ENCODE measurements at regions not wholly inside any gene's neighbourhood (a gene's known extent, or its start where the extent isn't known, plus 50 kb on each side); places are given as distances from the start of the nearest gene placed in this dataset.

GRCh38 chr6:126175251-126175650, 164.7 kb upstream of the CENPW start:
- no peak for TF ChIP-seq CTCF (conservative IDR thresholded peaks at IDR 0.05)
- Histone ChIP-seq H3K27ac (ENCODE audit: low read depth, low read length) (no peak overlapping the region), H3K9ac (ENCODE audit: extremely low read depth, low read length, poor library complexity, severe bottlenecking) (no peak overlapping the region), H3K4me1 (ENCODE audit: control insufficient read depth, insufficient read depth, low read length) (no peaks in the 10 kb centered on the region), H3K36me3 (ENCODE audit: control insufficient read depth, insufficient read depth, low read length) (no peaks in the 10 kb centered on the region), H3K9me3 (ENCODE audit: control insufficient read depth, low read length) (no peaks in the 10 kb centered on the region), H3K4me3 (ENCODE audit: low read length) (no peak overlapping the region), H3K27me3 (ENCODE audit: control insufficient read depth, insufficient read depth, low read length, poor library complexity, severe bottlenecking) (no peaks in the 10 kb centered on the region)
- H3K27ac Mint-ChIP-seq = no peak overlapping the region
- 85 to 100% methylated on average over 1 of the region's 1 CpG for WGBS, 2 experiments (ENCODE audit: insufficient coverage in 1 of 2, insufficient read length in 1 of 2)
- H3K4me3 Mint-ChIP-seq = no peak overlapping the region
- no peaks in the 10 kb centered on the region for H3K9me3 Mint-ChIP-seq
- no peaks in the 10 kb centered on the region for H3K4me1 Mint-ChIP-seq
- DNase-seq = no peak
- no peaks in the 10 kb centered on the region for H3K27me3 Mint-ChIP-seq (ENCODE audit: insufficient read depth)
- no peaks in the 10 kb centered on the region for H3K36me3 Mint-ChIP-seq (ENCODE audit: low read depth)

- no peaks in the 10 kb centered on the region for H3K36me3 Mint-ChIP-seq (ENCODE audit: low read depth)
- H3K27me3 Mint-ChIP-seq (ENCODE audit: insufficient read depth) = no peaks in the 10 kb centered on the region
- no peak overlapping the region for H3K4me3 Mint-ChIP-seq
- peak; percentile 67 for TF ChIP-seq CTCF (conservative IDR thresholded peaks at IDR 0.05)
- Histone ChIP-seq H3K27me3 (ENCODE audit: control insufficient read depth, insufficient read depth, low read length, poor library complexity, severe bottlenecking) (no peaks in the 10 kb centered on the region), H3K27ac (ENCODE audit: low read depth, low read length) (no peak overlapping the region), H3K4me3 (ENCODE audit: low read length) (no peak overlapping the region), H3K9ac (ENCODE audit: extremely low read depth, low read length, poor library complexity, severe bottlenecking) (no peak overlapping the region), H3K9me3 (ENCODE audit: control insufficient read depth, low read length) (no peaks in the 10 kb centered on the region), H3K36me3 (ENCODE audit: control insufficient read depth, insufficient read depth, low read length) (no peaks in the 10 kb centered on the region), H3K4me1 (ENCODE audit: control insufficient read depth, insufficient read depth, low read length) (no peaks in the 10 kb centered on the region)
- H3K9me3 Mint-ChIP-seq = no peaks in the 10 kb centered on the region
- no peak for DNase-seq
- no peak overlapping the region for H3K27ac Mint-ChIP-seq
- peaks cover 4% of the 10 kb centered on the region for H3K4me1 Mint-ChIP-seq
Observed at GRCh38 chr6:126176282-126176681, 163.6 kb upstream of the CENPW start.

- H3K9ac ChIP-seq (ENCODE audit: extremely low read depth, low read length, poor library complexity, severe bottlenecking) = no peak overlapping the region
- no peak overlapping the region for H3K4me3 ChIP-seq (ENCODE audit: low read length)
- H3K9me3 Mint-ChIP-seq = no peaks in the 10 kb centered on the region
- no peak overlapping the region for H3K27ac ChIP-seq (ENCODE audit: low read depth, low read length)
- WGBS, 2 experiments (ENCODE audit: insufficient coverage in 1 of 2, insufficient read length in 1 of 2) = 93 to 94% methylated on average over 2 of the region's 4 CpGs
- H3K9me3 ChIP-seq (ENCODE audit: control insufficient read depth, low read length) = no peaks in the 10 kb centered on the region
- no peak overlapping the region for H3K27ac Mint-ChIP-seq
- H3K36me3 Mint-ChIP-seq (ENCODE audit: low read depth) = no peaks in the 10 kb centered on the region
- H3K4me1 ChIP-seq (ENCODE audit: control insufficient read depth, insufficient read depth, low read length) = no peaks in the 10 kb centered on the region
- H3K4me3 Mint-ChIP-seq = no peak overlapping the region
- no peak for TF ChIP-seq CTCF (conservative IDR thresholded peaks at IDR 0.05)
- H3K36me3 ChIP-seq (ENCODE audit: control insufficient read depth, insufficient read depth, low read length) = no peaks in the 10 kb centered on the region
- H3K27me3 ChIP-seq (ENCODE audit: control insufficient read depth, insufficient read depth, low read length, poor library complexity, severe bottlenecking) = no peaks in the 10 kb centered on the region
- no peaks in the 10 kb centered on the region for H3K27me3 Mint-ChIP-seq (ENCODE audit: insufficient read depth)
- no peak for DNase-seq
- peaks cover 7% of the 10 kb centered on the region for H3K4me1 Mint-ChIP-seq
Observed at GRCh38 chr6:126180585-126180984, 159.3 kb upstream of the CENPW start.
